ENCODE measurements at regions not wholly inside any gene's neighbourhood (a gene's known extent, or its start where the extent isn't known, plus 50 kb on each side); places are given as distances from the start of the nearest gene placed in this dataset.

DNA sequence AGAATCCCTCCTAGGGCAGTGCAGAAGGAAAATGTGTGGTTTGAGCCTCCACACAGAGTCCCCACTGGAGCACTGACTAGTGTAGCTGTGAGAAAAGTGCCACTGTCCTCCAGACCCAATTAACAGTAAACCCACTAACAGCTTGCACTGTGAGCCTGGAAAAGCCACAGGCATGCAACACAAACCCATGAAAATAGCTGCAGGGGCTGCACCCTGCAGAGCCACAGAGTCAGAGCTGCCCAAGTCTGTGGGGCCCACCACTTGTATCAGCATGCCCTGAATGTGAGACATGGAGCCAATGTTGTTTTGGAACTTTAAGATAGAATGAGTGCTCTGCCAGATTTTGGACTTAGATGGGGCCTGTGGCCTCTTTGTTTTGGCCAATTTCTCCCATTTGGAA is 119.8 kb upstream of the CDH9 start:
- Histone ChIP-seq H3K27me3 (no peaks in the 10 kb centered on the region), H3K9me3 (peaks cover 0 to 10% (median 0%) of the 10 kb centered on the region in 3 donors), H3K36me3 (replicated peaks in 1 of 2; ENCODE audit: insufficient read depth in 1 of 2, low read depth in 2 of 2) (no peaks in the 10 kb centered on the region), H3K27ac (no peak overlapping the region), H3K4me1 (no peaks in the 10 kb centered on the region), H3K4me3 (no peak overlapping the region)
- TF ChIP-seq, protein P1, sequence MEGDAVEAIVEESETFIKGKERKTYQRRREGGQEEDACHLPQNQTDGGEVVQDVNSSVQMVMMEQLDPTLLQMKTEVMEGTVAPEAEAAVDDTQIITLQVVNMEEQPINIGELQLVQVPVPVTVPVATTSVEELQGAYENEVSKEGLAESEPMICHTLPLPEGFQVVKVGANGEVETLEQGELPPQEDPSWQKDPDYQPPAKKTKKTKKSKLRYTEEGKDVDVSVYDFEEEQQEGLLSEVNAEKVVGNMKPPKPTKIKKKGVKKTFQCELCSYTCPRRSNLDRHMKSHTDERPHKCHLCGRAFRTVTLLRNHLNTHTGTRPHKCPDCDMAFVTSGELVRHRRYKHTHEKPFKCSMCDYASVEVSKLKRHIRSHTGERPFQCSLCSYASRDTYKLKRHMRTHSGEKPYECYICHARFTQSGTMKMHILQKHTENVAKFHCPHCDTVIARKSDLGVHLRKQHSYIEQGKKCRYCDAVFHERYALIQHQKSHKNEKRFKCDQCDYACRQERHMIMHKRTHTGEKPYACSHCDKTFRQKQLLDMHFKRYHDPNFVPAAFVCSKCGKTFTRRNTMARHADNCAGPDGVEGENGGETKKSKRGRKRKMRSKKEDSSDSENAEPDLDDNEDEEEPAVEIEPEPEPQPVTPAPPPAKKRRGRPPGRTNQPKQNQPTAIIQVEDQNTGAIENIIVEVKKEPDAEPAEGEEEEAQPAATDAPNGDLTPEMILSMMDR (IDR thresholded peaks at IDR 0.05), result no peak
- no peak for TF ChIP-seq POLR2A (IDR thresholded peaks at IDR 0.05)
- intact Hi-C loops (cut with DNase I), result no loop called here
- no peak for DNase-seq
- no peak for ATAC-seq

DNA sequence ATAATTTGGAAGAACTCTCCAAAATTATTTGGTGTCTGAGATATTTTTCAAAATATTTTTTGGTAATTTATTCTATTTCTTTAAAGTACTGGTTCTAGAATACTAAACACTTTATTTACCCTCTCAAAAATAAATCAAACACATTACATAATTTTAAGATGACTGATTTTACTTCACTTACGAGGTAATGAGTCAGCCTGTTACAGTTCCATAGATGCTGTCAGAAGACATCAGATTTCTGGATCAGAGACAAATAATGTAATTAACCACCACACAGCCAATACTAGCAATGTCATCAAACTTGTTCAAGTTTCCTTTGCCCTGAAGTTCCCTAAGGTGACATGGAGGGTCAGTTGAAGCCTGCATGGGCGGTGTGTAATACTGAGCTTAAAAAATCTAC is 106.1 kb upstream of the CDH9 start:
- H3K36me3 ChIP-seq (replicated peaks in 1 of 2; ENCODE audit: insufficient read depth in 1 of 2, low read depth in 2 of 2), result no peaks in the 10 kb centered on the region
- DNase-seq (no peak), ATAC-seq (no peak)
- H3K4me1 ChIP-seq, result no peaks in the 10 kb centered on the region
- H3K4me3 ChIP-seq, result no peak overlapping the region
- intact Hi-C loops (cut with DNase I), result no loop called here
- no peaks in the 10 kb centered on the region for H3K27me3 ChIP-seq
- H3K27ac ChIP-seq, result no peak overlapping the region
- no peaks in the 10 kb centered on the region for H3K9me3 ChIP-seq
- 41% methylated on average over 2 of the region's 2 CpGs for WGBS, 2 donors
- TF ChIP-seq, protein P1 (IDR thresholded peaks at IDR 0.05), result no peak
- no peak for TF ChIP-seq POLR2A (IDR thresholded peaks at IDR 0.05)

DNA sequence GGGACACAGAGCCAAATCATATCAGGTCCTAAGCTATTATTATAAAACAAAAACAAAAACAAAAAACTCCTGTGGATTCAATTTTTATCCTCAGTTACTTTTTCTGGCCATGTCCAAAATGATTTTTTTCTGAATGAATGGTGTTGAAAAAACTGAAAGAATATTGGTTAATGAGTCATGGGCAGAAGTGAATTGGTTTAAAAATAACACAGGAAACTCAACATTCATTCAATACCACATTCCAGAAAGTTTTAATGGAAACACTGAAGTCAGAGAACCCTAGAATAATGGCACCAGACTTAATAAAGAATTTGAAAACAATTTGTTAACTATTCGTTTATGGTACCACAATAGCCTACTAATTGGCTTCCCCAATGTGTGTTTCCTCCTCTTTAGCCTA is 102.4 kb upstream of the CDH9 start:
- H3K36me3 ChIP-seq (replicated peaks in 1 of 2; ENCODE audit: insufficient read depth in 1 of 2, low read depth in 2 of 2), result no peaks in the 10 kb centered on the region
- no peaks in the 10 kb centered on the region for H3K9me3 ChIP-seq
- H3K27ac ChIP-seq, result no peak overlapping the region
- intact Hi-C loops (cut with DNase I), result no loop called here
- WGBS, 2 donors, result 45% methylated on average over 1 of the region's 1 CpG
- DNase-seq (no peak), ATAC-seq (no peak)
- no peaks in the 10 kb centered on the region for H3K27me3 ChIP-seq
- TF ChIP-seq POLR2A (IDR thresholded peaks at IDR 0.05), result no peak
- TF ChIP-seq, protein P1 (IDR thresholded peaks at IDR 0.05), result no peak
- no peaks in the 10 kb centered on the region for H3K4me1 ChIP-seq
- H3K4me3 ChIP-seq, result no peak overlapping the region

DNA sequence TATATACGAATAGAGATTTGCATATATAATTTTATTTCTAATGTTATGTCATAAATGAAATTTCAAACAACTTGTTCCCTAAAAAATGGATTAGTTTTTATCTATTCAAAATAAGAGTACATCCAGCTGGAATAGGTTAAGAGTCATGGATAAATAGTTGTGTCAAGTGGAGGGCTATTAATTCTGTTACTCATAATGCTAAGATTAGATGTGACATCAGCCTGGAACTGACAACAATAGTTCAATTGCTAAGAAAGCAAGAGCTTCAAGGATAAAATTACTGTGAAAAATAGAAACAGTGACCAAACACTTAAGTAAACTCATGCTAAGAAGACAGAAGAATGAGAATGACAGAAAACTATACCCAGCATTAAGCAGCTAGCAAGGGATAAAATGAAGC is 92.2 kb upstream of the CDH9 start:
- WGBS, 2 donors, result 46 to 55% methylated on average over 1 of the region's 1 CpG
- no peak for DNase-seq
- H3K27ac ChIP-seq, result no peak overlapping the region
- H3K9me3 ChIP-seq, result no peaks in the 10 kb centered on the region
- no peak for ATAC-seq
- no peaks in the 10 kb centered on the region for H3K36me3 ChIP-seq (replicated peaks in 1 of 2; ENCODE audit: insufficient read depth in 1 of 2, low read depth in 2 of 2)
- intact Hi-C loops (cut with DNase I), result no loop called here
- H3K4me1 ChIP-seq, result no peaks in the 10 kb centered on the region
- H3K27me3 ChIP-seq, result no peaks in the 10 kb centered on the region
- TF ChIP-seq, protein P1 (IDR thresholded peaks at IDR 0.05), result no peak
- TF ChIP-seq POLR2A (IDR thresholded peaks at IDR 0.05), result no peak
- no peak overlapping the region for H3K4me3 ChIP-seq

DNA sequence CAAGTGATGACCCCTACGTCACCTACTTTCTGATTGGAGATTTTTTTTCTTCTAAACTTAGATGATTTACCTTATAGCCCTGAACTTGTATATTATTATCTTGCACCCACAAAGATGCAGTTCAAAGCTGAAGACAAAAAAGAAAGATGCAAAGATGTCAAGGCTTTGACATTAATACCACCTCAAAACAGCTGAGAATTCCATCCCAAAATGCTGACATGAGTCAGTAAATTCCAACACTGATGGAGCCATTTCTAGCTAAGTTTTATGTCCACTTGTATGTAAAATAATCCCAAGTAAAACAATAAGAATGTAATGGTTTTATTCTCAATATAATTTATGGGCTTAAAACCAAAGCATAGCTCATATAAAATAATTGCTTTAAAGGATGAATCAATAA is 91.5 kb upstream of the CDH9 start:
- DNase-seq (no peak), ATAC-seq (no peak)
- Histone ChIP-seq H3K27me3 (no peaks in the 10 kb centered on the region), H3K27ac (no peak overlapping the region), H3K4me1 (no peaks in the 10 kb centered on the region), H3K9me3 (no peaks in the 10 kb centered on the region), H3K36me3 (replicated peaks in 1 of 2; ENCODE audit: insufficient read depth in 1 of 2, low read depth in 2 of 2) (no peaks in the 10 kb centered on the region), H3K4me3 (no peak overlapping the region)
- WGBS, 2 donors, result 61 to 63% methylated on average over 1 of the region's 1 CpG
- TF ChIP-seq, protein P1 (IDR thresholded peaks at IDR 0.05), result no peak
- no peak for TF ChIP-seq POLR2A (IDR thresholded peaks at IDR 0.05)
- intact Hi-C loops (cut with DNase I), result no loop called here

All from body of pancreas (tissue), 4 donors.